Spleen (tissue), 7 donors: ENCODE measurements at regions not wholly inside any gene's neighbourhood (a gene's known extent, or its start where the extent isn't known, plus 50 kb on each side); places are given as distances from the start of the nearest gene placed in this dataset.

Source experiments
- CTCF ChIP-seq, 11 experiments: fragments of 200-600 bp in 7 of 11; fragments of 450-650 bp in 4 of 11; sonication (generic) in 4 of 11; IDR thresholded peaks in 8 of 11; conservative IDR thresholded peaks in 3 of 11; 1 replicate in 7 of 11; 2 replicates in 4 of 11; pipeline versions ENCODE4 v1.4.0 to v1.8.0; 2016 to 2021; ENCODE audit warnings: antibody characterized with exemption in 11 of 11, inconsistent platforms in 4 of 11, mild to moderate bottlenecking in 1 of 11
- POLR2A ChIP-seq, 3 donors: fragments of 450-650 bp; IDR thresholded peaks; one replicate each; pipeline ENCODE4 v1.5.1; 2017; ENCODE audit warnings: antibody characterized with exemption in 3 of 3, mild to moderate bottlenecking in 1 of 3
- POLR2AphosphoS5 ChIP-seq, 3 donors: sonication (generic); formaldehyde crosslinking; IDR thresholded peaks; one replicate each; pipeline ENCODE4 v1.5.1; 2017; ENCODE audit warnings: antibody characterized with exemption in 3 of 3
- donor health status: DM: no; HTN: no; CAD: no; lungs with moderate emphysema.
- donor health status: DM: no; HTN: no; CAD: no.
- donor health status: DM: no; HTN: no; CAD: no.

- TF ChIP-seq CTCF (IDR thresholded peaks at IDR 0.05 in 8 of 11, conservative IDR thresholded peaks at IDR 0.05 in 3 of 11) = no peak
- TF ChIP-seq POLR2A (IDR thresholded peaks at IDR 0.05) = no peak
- TF ChIP-seq POLR2AphosphoS5 (IDR thresholded peaks at IDR 0.05) = no peak
Measured at GRCh38 chr2:107338059-107338458, 452.1 kb upstream of the ST6GAL2 start.
